Chondrocyte (in vitro differentiated cells): ENCODE measurements at regions not wholly inside any gene's neighbourhood (a gene's known extent, or its start where the extent isn't known, plus 50 kb on each side); places are given as distances from the start of the nearest gene placed in this dataset.

ENCODE experiments used
- DNase-seq: peaks from one replicate; pipeline ENCODE4 v3.0.0; 2021; ENCODE audit warnings: mixed read lengths, low spot score
- H3K27ac Mint-ChIP-seq: one replicate; pipeline ENCODE4 v1.8.0; 2021; ENCODE audit warnings: mild to moderate bottlenecking, moderate library complexity, mixed read lengths; ENCODE audit not compliant: unreplicated experiment
- H3K27me3 Mint-ChIP-seq: 2 replicates; pipeline ENCODE4 v1.8.0; 2021; ENCODE audit warnings: low read depth, mixed read lengths
- H3K36me3 Mint-ChIP-seq: 2 replicates; pipeline ENCODE4 v1.8.0; 2021; ENCODE audit warnings: low read depth, mixed read lengths
- H3K4me1 Mint-ChIP-seq: 2 replicates; pipeline ENCODE4 v1.8.0; 2021; ENCODE audit warnings: low read depth, mild to moderate bottlenecking, mixed read lengths
- H3K4me3 Mint-ChIP-seq: one replicate; pipeline ENCODE4 v1.8.0; 2021; ENCODE audit warnings: mild to moderate bottlenecking, moderate library complexity, mixed read lengths; ENCODE audit not compliant: unreplicated experiment
- H3K9me3 Mint-ChIP-seq: 2 replicates; pipeline ENCODE4 v1.8.0; 2021; ENCODE audit warnings: low read depth, mixed read lengths
- TF ChIP-seq, protein P1 (sequence below): fragments of 200-600 bp; sonication (generic); IDR thresholded peaks from 2 replicates; pipeline ENCODE4 v1.5.0; 2021; ENCODE audit warnings: antibody characterized with exemption, mild to moderate bottlenecking, moderate library complexity

GRCh38 chr13:83340170-83340569 lies 542.1 kb downstream of the SLITRK1 start:
- Mint-ChIP-seq H3K9me3 (peaks cover 12% of the 10 kb centered on the region), H3K4me1 (no peaks in the 10 kb centered on the region), H3K4me3 (no peak overlapping the region), H3K36me3 (no peaks in the 10 kb centered on the region), H3K27ac (no peak overlapping the region), H3K27me3 (no peaks in the 10 kb centered on the region)
- no peak for DNase-seq
- TF ChIP-seq, protein P1, sequence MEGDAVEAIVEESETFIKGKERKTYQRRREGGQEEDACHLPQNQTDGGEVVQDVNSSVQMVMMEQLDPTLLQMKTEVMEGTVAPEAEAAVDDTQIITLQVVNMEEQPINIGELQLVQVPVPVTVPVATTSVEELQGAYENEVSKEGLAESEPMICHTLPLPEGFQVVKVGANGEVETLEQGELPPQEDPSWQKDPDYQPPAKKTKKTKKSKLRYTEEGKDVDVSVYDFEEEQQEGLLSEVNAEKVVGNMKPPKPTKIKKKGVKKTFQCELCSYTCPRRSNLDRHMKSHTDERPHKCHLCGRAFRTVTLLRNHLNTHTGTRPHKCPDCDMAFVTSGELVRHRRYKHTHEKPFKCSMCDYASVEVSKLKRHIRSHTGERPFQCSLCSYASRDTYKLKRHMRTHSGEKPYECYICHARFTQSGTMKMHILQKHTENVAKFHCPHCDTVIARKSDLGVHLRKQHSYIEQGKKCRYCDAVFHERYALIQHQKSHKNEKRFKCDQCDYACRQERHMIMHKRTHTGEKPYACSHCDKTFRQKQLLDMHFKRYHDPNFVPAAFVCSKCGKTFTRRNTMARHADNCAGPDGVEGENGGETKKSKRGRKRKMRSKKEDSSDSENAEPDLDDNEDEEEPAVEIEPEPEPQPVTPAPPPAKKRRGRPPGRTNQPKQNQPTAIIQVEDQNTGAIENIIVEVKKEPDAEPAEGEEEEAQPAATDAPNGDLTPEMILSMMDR, result no peak

DNA sequence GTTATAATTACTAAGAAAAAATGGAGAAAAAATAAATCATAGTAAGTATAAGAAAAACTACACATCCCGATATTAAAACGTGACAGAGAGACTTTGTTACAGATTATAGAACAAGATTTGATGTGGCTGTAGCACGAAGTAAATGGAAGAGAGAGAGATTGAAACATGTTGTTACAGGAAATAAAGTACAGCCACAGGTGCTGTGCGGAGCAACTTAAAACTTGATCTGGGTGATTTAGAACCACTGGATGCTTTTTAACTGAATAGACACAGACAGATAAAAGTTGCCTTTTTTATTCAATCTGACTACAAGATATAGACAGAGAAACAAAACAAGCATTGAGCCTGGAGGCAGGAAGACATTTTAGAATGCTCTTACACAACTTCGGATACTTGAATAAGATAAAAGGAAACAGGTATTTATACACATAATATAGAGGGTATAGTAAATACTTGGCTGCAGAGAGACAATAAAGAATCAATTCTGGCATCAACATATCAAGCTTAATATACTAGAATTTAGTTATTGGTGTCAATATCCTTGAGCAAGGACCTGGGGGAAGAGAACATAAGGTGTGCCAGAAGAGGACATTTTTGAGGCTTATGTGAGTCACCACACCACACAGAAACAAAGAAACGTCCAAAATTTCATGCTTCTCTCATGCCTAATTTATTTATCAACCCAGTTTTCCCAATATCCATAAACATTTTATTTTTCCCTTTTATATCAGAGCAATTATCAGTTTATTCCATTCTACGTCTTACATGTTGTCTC lies 548.5 kb downstream of the SLITRK1 start:
- Mint-ChIP-seq H3K4me3 (no peak overlapping the region), H3K27me3 (no peaks in the 10 kb centered on the region), H3K36me3 (no peaks in the 10 kb centered on the region), H3K4me1 (no peaks in the 10 kb centered on the region), H3K9me3 (peaks cover 3% of the 10 kb centered on the region), H3K27ac (no peak overlapping the region)
- no peak for DNase-seq
- TF ChIP-seq, protein P1, result no peak

- H3K4me1 Mint-ChIP-seq, result no peaks in the 10 kb centered on the region
- no peak overlapping the region for H3K27ac Mint-ChIP-seq
- H3K4me3 Mint-ChIP-seq, result no peak overlapping the region
- H3K27me3 Mint-ChIP-seq, result no peaks in the 10 kb centered on the region
- TF ChIP-seq, protein P1, result no peak
- DNase-seq, result no peak
- H3K36me3 Mint-ChIP-seq, result no peaks in the 10 kb centered on the region
- peaks cover 3% of the 10 kb centered on the region for H3K9me3 Mint-ChIP-seq
Observed at GRCh38 chr13:83332751-83333150, 549.5 kb downstream of the SLITRK1 start.

DNA sequence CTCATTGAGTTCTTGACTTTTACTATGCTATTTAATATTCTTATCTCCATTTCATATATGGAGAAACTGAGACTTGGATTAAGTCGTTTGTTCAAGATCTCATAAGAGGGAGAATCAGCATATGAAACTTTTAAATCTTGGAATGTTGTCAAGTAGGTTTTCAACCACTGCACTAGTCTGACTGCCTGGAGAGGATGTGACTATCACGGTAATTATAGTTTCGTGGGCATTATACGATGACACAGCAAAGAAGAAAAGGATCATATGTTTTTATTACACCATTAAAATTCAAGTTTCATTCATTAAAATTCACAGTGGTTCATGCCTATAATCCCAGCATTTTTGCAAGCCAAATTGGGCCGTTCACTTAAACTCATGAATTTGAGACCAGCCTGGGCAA lies 555.2 kb downstream of the SLITRK1 start:
- Mint-ChIP-seq H3K27ac (no peak overlapping the region), H3K9me3 (peaks cover 13% of the 10 kb centered on the region), H3K4me1 (no peaks in the 10 kb centered on the region), H3K36me3 (no peaks in the 10 kb centered on the region), H3K4me3 (no peak overlapping the region), H3K27me3 (no peaks in the 10 kb centered on the region)
- TF ChIP-seq, protein P1, result no peak
- no peak for DNase-seq

- TF ChIP-seq, protein P1, result no peak
- no peak for DNase-seq
- H3K4me1 Mint-ChIP-seq, result no peaks in the 10 kb centered on the region
- H3K9me3 Mint-ChIP-seq, result peaks cover 13% of the 10 kb centered on the region
- H3K27me3 Mint-ChIP-seq, result no peaks in the 10 kb centered on the region
- H3K4me3 Mint-ChIP-seq, result no peak overlapping the region
- no peak overlapping the region for H3K27ac Mint-ChIP-seq
- H3K36me3 Mint-ChIP-seq, result no peaks in the 10 kb centered on the region
Observed at GRCh38 chr13:83325125-83325853, 557.0 kb downstream of the SLITRK1 start.
